HUDEP-2 (cell line): ENCODE measurements at regions not wholly inside any gene's neighbourhood (a gene's known extent, or its start where the extent isn't known, plus 50 kb on each side); places are given as distances from the start of the nearest gene placed in this dataset.

Experiments used
- DNase-seq, 76 experiments: peaks; one replicate each; lab custom pipeline; 2025; ENCODE audit not compliant: unreplicated experiment in 76 of 76; lab: John Stamatoyannopoulos, UW

GRCh38 chr12:85568395-85569103 lies 267.7 kb downstream of the RASSF9 start:
- DNase-seq: no peak

GRCh38 chr12:85569261-85569660 lies 266.9 kb downstream of the RASSF9 start:
- DNase-seq: no peak

- no peak for DNase-seq
These were observed 263.3 kb downstream of the RASSF9 start for GRCh38 chr12:85572956-85573355.

GRCh38 chr12:85573635-85574214 lies 262.5 kb downstream of the RASSF9 start:
- DNase-seq: no peak

GRCh38 chr12:85574291-85574690 lies 261.9 kb downstream of the RASSF9 start:
- no peak for DNase-seq

- peak in 50 of 76 experiments; percentile 2 to 70 (median 19) for DNase-seq
These were observed 260.8 kb downstream of the RASSF9 start for GRCh38 chr12:85575120-85576096.

GRCh38 chr12:85580562-85581168 lies 255.5 kb downstream of the RASSF9 start:
- no peak for DNase-seq

GRCh38 chr12:85587158-85587557 lies 249.1 kb downstream of the RASSF9 start:
- no peak for DNase-seq

GRCh38 chr12:85588221-85588620 lies 248.0 kb downstream of the RASSF9 start:
- peak in 7 of 76 experiments; percentile 1 to 44 (median 9) for DNase-seq

GRCh38 chr12:85600841-85601240 lies 235.4 kb downstream of the RASSF9 start:
- no peak for DNase-seq

GRCh38 chr12:85603556-85603955 lies 232.7 kb downstream of the RASSF9 start:
- no peak for DNase-seq

GRCh38 chr12:85606455-85606854 lies 229.8 kb downstream of the RASSF9 start:
- no peak for DNase-seq

- DNase-seq: no peak
These were observed 226.4 kb downstream of the RASSF9 start for GRCh38 chr12:85609778-85610177.

GRCh38 chr12:85610194-85610593 lies 226.0 kb downstream of the RASSF9 start:
- DNase-seq: no peak

- no peak for DNase-seq
These were observed 220.0 kb downstream of the RASSF9 start for GRCh38 chr12:85616201-85616600.

- no peak for DNase-seq
These were observed 218.7 kb downstream of the RASSF9 start for GRCh38 chr12:85617307-85618091.

- DNase-seq: no peak
These were observed 215.2 kb downstream of the RASSF9 start for GRCh38 chr12:85621041-85621440.

- DNase-seq: no peak
These were observed 212.4 kb downstream of the RASSF9 start for GRCh38 chr12:85623763-85624162.

GRCh38 chr12:85625467-85625866 lies 210.7 kb downstream of the RASSF9 start:
- no peak for DNase-seq
